ENCODE measurements at regions not wholly inside any gene's neighbourhood (a gene's known extent, or its start where the extent isn't known, plus 50 kb on each side); places are given as distances from the start of the nearest gene placed in this dataset.
"Not testable (repeated sequence)": the region's sequence is repeated elsewhere in the genome, so short reads cannot be mapped to it uniquely, and the experiment has no call there.

GRCh38 chr21:13827201-13827600 is 217.6 kb downstream of the POTED start (continued):
- TF ChIP-seq MYNN (CRISPR knock-in tag; IDR thresholded peaks at IDR 0.05; ENCODE audit: low read depth), result no peak

GRCh38 chr21:13826511-13826910 is 216.9 kb downstream of the POTED start:
- H3K4me2 ChIP-seq (ENCODE audit: low read depth, low read length); H3K4me3 ChIP-seq (replicated peaks in 1 of 3; ENCODE audit: insufficient read depth in 1 of 3, low read depth in 2 of 3, low read length in 3 of 3); H3K27me3 ChIP-seq (ENCODE audit: control insufficient read depth in 1 of 2, insufficient read depth in 2 of 2, low read length in 2 of 2); in situ Hi-C loops (cut with HindIII; ENCODE audit: extremely low pct_ligation_motif_present, low pct_unique_long_range_greater_than_20kb); FAIRE-seq; ATAC-seq; CTCF ChIA-PET (ENCODE audit: low intra/inter-chr PET ratio, low total read pairs); H3K4me1 ChIP-seq (ENCODE audit: insufficient read depth, low read length); H4K20me1 ChIP-seq (ENCODE audit: insufficient read depth, low read length); BruUV-seq (replicated peaks); POLR2A ChIA-PET; intact Hi-C loops (cut with micrococcal nuclease; ENCODE audit: unreplicated experiment); DNase-seq (ENCODE audit: low spot score); H3K36me3 ChIP-seq (replicated peaks in 1 of 2; ENCODE audit: control insufficient read depth in 1 of 2, insufficient read depth in 2 of 2, low read length in 2 of 2); H3K27ac ChIP-seq (ENCODE audit: extremely low read length, insufficient read depth, low read length); H3K79me2 ChIP-seq (ENCODE audit: insufficient read depth, low read length); H3K9ac ChIP-seq (ENCODE audit: insufficient read depth, low read depth, low read length); H2AFZ ChIP-seq (ENCODE audit: low read length): not testable (repeated sequence)
- peaks cover 18% of the 10 kb centered on the region for H3K9me3 ChIP-seq (ENCODE audit: low read length)
- 47% methylated on average over 11 of the region's 15 CpGs for WGBS (ENCODE audit: low lambda C conversion rate)

- H3K9me3 ChIP-seq (ENCODE audit: low read length), result peaks cover 16% of the 10 kb centered on the region
- in situ Hi-C loops (cut with HindIII; ENCODE audit: extremely low pct_ligation_motif_present, low pct_unique_long_range_greater_than_20kb); FAIRE-seq; H4K20me1 ChIP-seq (ENCODE audit: insufficient read depth, low read length); BruUV-seq (replicated peaks); POLR2A ChIA-PET; H2AFZ ChIP-seq (ENCODE audit: low read length); H3K36me3 ChIP-seq (replicated peaks in 1 of 2; ENCODE audit: control insufficient read depth in 1 of 2, insufficient read depth in 2 of 2, low read length in 2 of 2); DNase-seq (ENCODE audit: low spot score); intact Hi-C loops (cut with micrococcal nuclease; ENCODE audit: unreplicated experiment); ATAC-seq; H3K27ac ChIP-seq (ENCODE audit: extremely low read length, insufficient read depth, low read length); H3K4me2 ChIP-seq (ENCODE audit: low read depth, low read length); H3K4me3 ChIP-seq (replicated peaks in 1 of 3; ENCODE audit: insufficient read depth in 1 of 3, low read depth in 2 of 3, low read length in 3 of 3); H3K79me2 ChIP-seq (ENCODE audit: insufficient read depth, low read length); H3K9ac ChIP-seq (ENCODE audit: insufficient read depth, low read depth, low read length); CTCF ChIA-PET (ENCODE audit: low intra/inter-chr PET ratio, low total read pairs); H3K27me3 ChIP-seq (ENCODE audit: control insufficient read depth in 1 of 2, insufficient read depth in 2 of 2, low read length in 2 of 2); H3K4me1 ChIP-seq (ENCODE audit: insufficient read depth, low read length): not testable (repeated sequence)
- WGBS (ENCODE audit: low lambda C conversion rate), result 64% methylated on average over 10 of the region's 26 CpGs
Observed at GRCh38 chr21:13825218-13825778, 215.7 kb downstream of the POTED start.

DNA sequence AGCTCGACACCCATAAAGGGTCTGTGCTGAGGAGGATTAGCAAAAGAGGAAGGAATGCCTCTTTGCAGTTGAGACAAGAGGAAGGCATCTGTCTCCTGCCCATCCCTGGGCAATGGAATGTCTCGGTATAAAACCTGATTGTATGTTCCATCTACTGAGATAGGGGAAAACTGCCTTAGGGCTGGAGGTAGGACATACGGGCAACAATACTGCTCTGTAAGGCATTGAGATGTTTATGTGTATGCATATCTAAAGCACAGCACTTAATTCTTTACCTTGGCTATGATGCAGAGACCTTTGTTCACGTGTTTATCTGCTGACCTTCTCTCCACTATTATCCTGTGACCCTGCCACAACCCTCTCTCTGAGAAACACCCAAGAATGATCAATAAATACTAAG is 210.7 kb downstream of the POTED start:
- H3K79me2 ChIP-seq (ENCODE audit: insufficient read depth, low read length); CTCF ChIA-PET (ENCODE audit: low intra/inter-chr PET ratio, low total read pairs); intact Hi-C loops (cut with micrococcal nuclease; ENCODE audit: unreplicated experiment); ATAC-seq; in situ Hi-C loops (cut with HindIII; ENCODE audit: extremely low pct_ligation_motif_present, low pct_unique_long_range_greater_than_20kb); H3K9me3 ChIP-seq (ENCODE audit: low read length); H3K4me1 ChIP-seq (ENCODE audit: insufficient read depth, low read length); H2AFZ ChIP-seq (ENCODE audit: low read length); H3K27me3 ChIP-seq (ENCODE audit: control insufficient read depth in 1 of 2, insufficient read depth in 2 of 2, low read length in 2 of 2); DNase-seq (ENCODE audit: low spot score); H3K4me3 ChIP-seq (replicated peaks in 1 of 3; ENCODE audit: insufficient read depth in 1 of 3, low read depth in 2 of 3, low read length in 3 of 3); BruUV-seq (replicated peaks); H4K20me1 ChIP-seq (ENCODE audit: insufficient read depth, low read length); H3K4me2 ChIP-seq (ENCODE audit: low read depth, low read length); H3K27ac ChIP-seq (ENCODE audit: extremely low read length, insufficient read depth, low read length); FAIRE-seq; POLR2A ChIA-PET; H3K9ac ChIP-seq (ENCODE audit: insufficient read depth, low read depth, low read length); H3K36me3 ChIP-seq (replicated peaks in 1 of 2; ENCODE audit: control insufficient read depth in 1 of 2, insufficient read depth in 2 of 2, low read length in 2 of 2): not testable (repeated sequence)
- 0% methylated on average over 2 of the region's 4 CpGs for WGBS (ENCODE audit: low lambda C conversion rate)

DNA sequence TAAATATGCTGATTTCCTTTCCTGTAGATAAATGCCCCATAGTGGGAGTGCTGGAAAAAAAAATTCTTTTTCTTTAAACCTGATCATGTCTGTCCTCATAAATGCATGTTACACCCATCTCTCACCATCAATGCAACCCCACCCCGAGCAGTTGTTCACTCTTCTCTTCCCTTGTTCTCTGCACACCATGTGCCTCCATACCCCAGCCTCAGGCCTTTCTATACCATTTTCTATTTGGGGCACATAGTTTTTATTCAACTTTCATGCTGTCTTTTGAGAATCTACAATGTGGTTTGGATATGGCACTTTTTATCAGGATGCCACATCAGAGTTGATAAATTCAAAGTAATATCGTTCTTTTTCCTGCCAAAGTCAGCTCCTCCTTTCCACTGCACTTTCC is 202.6 kb downstream of the POTED start:
- POLR2A ChIA-PET; intact Hi-C loops (cut with micrococcal nuclease; ENCODE audit: unreplicated experiment); CTCF ChIA-PET (ENCODE audit: low intra/inter-chr PET ratio, low total read pairs); H3K9ac ChIP-seq (ENCODE audit: insufficient read depth, low read depth, low read length); BruUV-seq (replicated peaks); H3K4me1 ChIP-seq (ENCODE audit: insufficient read depth, low read length); H3K27me3 ChIP-seq (ENCODE audit: control insufficient read depth in 1 of 2, insufficient read depth in 2 of 2, low read length in 2 of 2); H3K9me3 ChIP-seq (ENCODE audit: low read length); DNase-seq (ENCODE audit: low spot score); H2AFZ ChIP-seq (ENCODE audit: low read length); H3K36me3 ChIP-seq (replicated peaks in 1 of 2; ENCODE audit: control insufficient read depth in 1 of 2, insufficient read depth in 2 of 2, low read length in 2 of 2); H3K4me3 ChIP-seq (replicated peaks in 1 of 3; ENCODE audit: insufficient read depth in 1 of 3, low read depth in 2 of 3, low read length in 3 of 3); H3K4me2 ChIP-seq (ENCODE audit: low read depth, low read length); ATAC-seq; H3K79me2 ChIP-seq (ENCODE audit: insufficient read depth, low read length); FAIRE-seq; H4K20me1 ChIP-seq (ENCODE audit: insufficient read depth, low read length); in situ Hi-C loops (cut with HindIII; ENCODE audit: extremely low pct_ligation_motif_present, low pct_unique_long_range_greater_than_20kb); H3K27ac ChIP-seq (ENCODE audit: extremely low read length, insufficient read depth, low read length): not testable (repeated sequence)
- WGBS (ENCODE audit: low lambda C conversion rate), result 2% methylated on average over 2 of the region's 2 CpGs
